AG04450 (cell line): ENCODE measurements at regions not wholly inside any gene's neighbourhood (a gene's known extent, or its start where the extent isn't known, plus 50 kb on each side); places are given as distances from the start of the nearest gene placed in this dataset.
"Not testable (repeated sequence)": the region's sequence is repeated elsewhere in the genome, so short reads cannot be mapped to it uniquely, and the experiment has no call there.

Experiments
- CTCF ChIA-PET: fragments of 300-600, 350-600 bp; formaldehyde crosslinking; extraction: SDS; loops from one replicate; lab custom pipeline; 2022; ENCODE audit warnings: antibody characterized with exemption, inconsistent platforms; lab: Charles Lee
- POLR2A ChIA-PET: fragments of 350-600 bp; formaldehyde crosslinking; extraction: SDS; loops from one replicate; lab custom pipeline; 2021; ENCODE audit warnings: antibody characterized with exemption, inconsistent platforms; lab: Yijun Ruan, JAX
- DNase-seq: peaks from one replicate; pipeline ENCODE4 v3.0.0-alpha.2; 2011; ENCODE audit warnings: low read depth, low spot score
- H3K27ac ChIP-seq: one replicate; pipeline ENCODE4 v1.5.1; 2012; ENCODE audit warnings: low read depth, low read length, control low read depth
- H3K27me3 ChIP-seq: one replicate; pipeline ENCODE4 v1.6.0; 2012; ENCODE audit warnings: low read length; ENCODE audit not compliant: control insufficient read depth, insufficient read depth
- H3K4me3 ChIP-seq: 2 replicates; pipeline ENCODE4 v1.5.1; 2011; ENCODE audit warnings: mild to moderate bottlenecking, low read depth, low read length, control low read depth
- H3K9me3 ChIP-seq: 2 replicates; pipeline ENCODE4 v1.5.1; 2012; ENCODE audit warnings: low read length; ENCODE audit not compliant: control insufficient read depth, insufficient read depth
- TF ChIP-seq, protein P1 (sequence below): IDR thresholded peaks from 2 replicates; pipeline ENCODE4 v1.5.1; 2011; ENCODE audit warnings: low read depth, low read length, control low read depth, inconsistent platforms

DNA sequence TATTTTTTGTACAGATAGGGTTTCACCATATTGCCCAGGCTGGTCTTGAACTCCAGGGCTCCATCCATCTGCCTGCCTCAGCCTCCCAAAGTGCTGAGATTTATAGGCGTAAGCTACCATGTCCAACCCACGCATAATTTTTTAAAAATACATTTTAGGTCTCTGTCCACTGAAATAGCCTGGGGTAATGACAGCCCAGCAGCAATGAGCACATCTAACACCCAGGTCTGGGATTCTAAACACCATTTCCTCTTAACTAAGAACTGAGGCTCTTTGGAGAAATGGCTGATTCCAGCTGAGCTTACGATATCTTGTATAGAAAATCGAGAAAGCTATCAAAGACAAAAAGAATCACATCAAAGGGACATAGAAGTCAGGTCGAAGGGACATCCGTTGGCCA lies 245.3 kb downstream of the PARN start:
- no peak overlapping the region for H3K4me3 ChIP-seq
- TF ChIP-seq, protein P1, sequence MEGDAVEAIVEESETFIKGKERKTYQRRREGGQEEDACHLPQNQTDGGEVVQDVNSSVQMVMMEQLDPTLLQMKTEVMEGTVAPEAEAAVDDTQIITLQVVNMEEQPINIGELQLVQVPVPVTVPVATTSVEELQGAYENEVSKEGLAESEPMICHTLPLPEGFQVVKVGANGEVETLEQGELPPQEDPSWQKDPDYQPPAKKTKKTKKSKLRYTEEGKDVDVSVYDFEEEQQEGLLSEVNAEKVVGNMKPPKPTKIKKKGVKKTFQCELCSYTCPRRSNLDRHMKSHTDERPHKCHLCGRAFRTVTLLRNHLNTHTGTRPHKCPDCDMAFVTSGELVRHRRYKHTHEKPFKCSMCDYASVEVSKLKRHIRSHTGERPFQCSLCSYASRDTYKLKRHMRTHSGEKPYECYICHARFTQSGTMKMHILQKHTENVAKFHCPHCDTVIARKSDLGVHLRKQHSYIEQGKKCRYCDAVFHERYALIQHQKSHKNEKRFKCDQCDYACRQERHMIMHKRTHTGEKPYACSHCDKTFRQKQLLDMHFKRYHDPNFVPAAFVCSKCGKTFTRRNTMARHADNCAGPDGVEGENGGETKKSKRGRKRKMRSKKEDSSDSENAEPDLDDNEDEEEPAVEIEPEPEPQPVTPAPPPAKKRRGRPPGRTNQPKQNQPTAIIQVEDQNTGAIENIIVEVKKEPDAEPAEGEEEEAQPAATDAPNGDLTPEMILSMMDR: no peak
- POLR2A ChIA-PET: no interaction called here
- peaks cover 4% of the 10 kb centered on the region; the same call in 1 of the 2 replicates for H3K9me3 ChIP-seq
- DNase-seq: no peak
- CTCF ChIA-PET: no interaction called here
- no peak overlapping the region for H3K27ac ChIP-seq
- H3K27me3 ChIP-seq: peaks cover 4% of the 10 kb centered on the region

DNA sequence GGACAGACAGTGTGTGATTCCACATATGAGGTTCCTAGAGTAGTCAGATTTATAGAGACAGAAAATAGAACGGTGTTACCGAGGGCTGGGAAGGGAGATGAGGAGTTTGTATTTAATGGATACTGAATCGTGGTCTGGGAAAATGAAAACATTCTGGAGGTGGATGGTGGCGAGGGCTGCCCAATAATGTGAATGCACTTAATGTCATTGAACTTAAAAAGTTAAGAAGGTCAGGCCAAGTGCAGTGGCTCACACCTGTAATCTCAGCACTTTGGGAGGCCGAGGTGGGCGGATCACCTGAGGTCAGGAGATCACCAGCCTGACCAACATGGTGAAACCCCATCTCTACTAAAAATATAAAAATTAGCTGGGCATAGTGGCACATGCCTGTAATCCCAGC lies 246.2 kb downstream of the PARN start:
- CTCF ChIA-PET, POLR2A ChIA-PET, H3K4me3 ChIP-seq: not testable (repeated sequence)

DNA sequence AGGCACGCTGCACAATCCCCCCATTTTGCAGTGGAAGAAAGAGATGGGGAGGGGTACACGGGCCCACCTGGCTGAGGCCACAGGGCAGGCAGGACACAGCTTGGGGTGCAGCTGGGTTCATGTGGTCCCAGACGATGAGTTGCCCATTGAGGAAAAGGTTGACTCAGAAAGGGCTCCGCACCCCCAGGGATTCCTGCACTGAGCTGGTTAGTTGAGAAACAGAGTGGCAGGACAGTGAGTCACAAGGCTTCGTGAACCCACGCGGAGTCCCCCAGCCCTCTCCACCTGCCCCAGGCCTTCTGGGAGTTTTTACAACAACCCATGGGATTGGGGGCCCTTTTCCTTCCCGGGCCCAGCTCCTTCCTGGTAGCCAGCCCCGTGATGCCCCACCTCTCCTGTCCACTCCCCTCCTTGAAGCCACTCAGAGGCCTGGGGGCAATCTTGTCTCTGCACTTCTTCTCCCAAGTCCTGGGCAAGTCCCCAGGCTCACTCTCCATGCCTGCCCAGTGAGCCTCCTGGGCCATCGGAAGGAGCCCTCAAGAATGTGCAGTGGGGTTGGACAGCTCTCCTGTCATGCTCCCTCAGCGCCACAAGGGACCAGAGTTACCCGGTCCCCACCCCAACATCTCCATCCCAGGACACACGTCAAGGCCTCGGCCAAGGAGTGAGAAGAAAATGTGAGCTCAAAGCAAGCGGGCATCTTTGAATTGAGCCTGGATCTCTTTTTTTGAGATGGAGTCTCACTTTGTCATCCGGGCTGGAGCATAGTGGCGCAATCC lies 251.2 kb downstream of the PARN start:
- POLR2A ChIA-PET: no interaction called here

More for the DNA sequence above, 246.2 kb downstream of the PARN start:
- not testable (repeated sequence) for H3K9me3 ChIP-seq, H3K27ac ChIP-seq, H3K27me3 ChIP-seq, DNase-seq

DNA sequence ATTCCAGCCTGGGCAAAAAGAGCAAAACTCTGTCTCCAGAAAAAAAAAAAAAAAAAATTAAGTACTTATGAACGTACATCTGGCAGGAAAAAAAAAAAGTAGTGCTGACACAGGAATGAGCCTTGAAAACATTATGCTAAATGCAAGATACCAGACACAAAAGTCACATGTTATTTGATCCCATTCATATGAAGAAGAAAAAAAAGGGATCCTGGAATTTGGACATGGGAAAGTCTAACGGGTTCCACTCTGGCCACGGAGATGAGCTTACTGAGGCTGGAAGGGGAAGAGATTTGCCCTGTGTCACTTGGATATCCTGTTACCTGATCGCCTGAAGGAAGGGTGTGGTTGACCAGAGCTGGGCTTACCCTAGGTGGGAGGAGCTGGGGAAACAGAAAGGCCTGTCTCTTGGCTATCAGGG lies 251.9 kb downstream of the PARN start:
- no peaks in the 10 kb centered on the region for H3K27me3 ChIP-seq
- H3K27ac ChIP-seq: peak overlapping the region; percentile 65
- no peaks in the 10 kb centered on the region; the same call in 1 of the 2 replicates for H3K9me3 ChIP-seq
- POLR2A ChIA-PET: no interaction called here
- TF ChIP-seq, protein P1: no peak
- H3K4me3 ChIP-seq: no peak overlapping the region
- peak; percentile 68 for DNase-seq
- CTCF ChIA-PET: interaction anchor here (0.7 kb wide), 2 partner anchors 146 to 308 kb away, joined by 3 to 6 read pairs; no protein-coding TSS in a partner anchor

More for the DNA sequence above, 251.2 kb downstream of the PARN start:
- no peaks in the 10 kb centered on the region; the same call in 1 of the 2 replicates for H3K9me3 ChIP-seq
- no peak for DNase-seq
- TF ChIP-seq, protein P1: no peak
- H3K27me3 ChIP-seq: no peaks in the 10 kb centered on the region
- peak overlapping the region; percentile 65 for H3K27ac ChIP-seq
- CTCF ChIA-PET: interaction anchor here (0.7 kb wide), 1 partner anchor 309 kb away, joined by 6 read pairs; no protein-coding TSS in a partner anchor
- H3K4me3 ChIP-seq: no peak overlapping the region

- ChIA-PET CTCF (interaction anchor here (0.7 kb wide), 1 partner anchor 146 kb away, joined by 3 read pairs; no protein-coding TSS in a partner anchor), POLR2A (no interaction called here)
- Histone ChIP-seq H3K27ac (peak overlapping the region; percentile 21), H3K9me3 (no peaks in the 10 kb centered on the region; the same call in 1 of the 2 replicates), H3K27me3 (no peaks in the 10 kb centered on the region), H3K4me3 (no peak overlapping the region)
- TF ChIP-seq, protein P1: no peak
- no peak for DNase-seq
Observed at GRCh38 chr16:14377326-14377725, 252.7 kb downstream of the PARN start.
